HL-60 (cell line): ENCODE measurements at regions not wholly inside any gene's neighbourhood (a gene's known extent, or its start where the extent isn't known, plus 50 kb on each side); places are given as distances from the start of the nearest gene placed in this dataset.

Source experiments
- DNase-seq, 2 experiments: peaks; one replicate each; pipeline ENCODE4 v3.0.0-alpha.2; 2010 to 2020; ENCODE audit warnings: low read depth in 1 of 2, low spot score in 1 of 2
- H3K27ac ChIP-seq: fragments of 250-450 bp; sonication (Bioruptor Pico); replicated peaks from 2 replicates; pipeline ENCODE4 v1.5.1; 2020; ENCODE audit warnings: mild to moderate bottlenecking, moderate library complexity
- H3K27me3 ChIP-seq: fragments of 250-450 bp; sonication (Bioruptor Pico); 2 replicates; pipeline ENCODE4 v1.5.1; 2021; ENCODE audit warnings: mild to moderate bottlenecking, moderate library complexity; ENCODE audit not compliant: insufficient read depth, poor library complexity, severe bottlenecking
- H3K4me3 ChIP-seq: replicated peaks from 2 replicates; pipeline ENCODE4 v1.5.1; 2011; ENCODE audit warnings: mild to moderate bottlenecking, control low read depth, low read length; ENCODE audit not compliant: insufficient read depth
- GABPA ChIP-seq: IDR thresholded peaks from 2 replicates; pipeline ENCODE4 v1.6.1; 2012; ENCODE audit warnings: low read depth
- POLR2AphosphoS5 ChIP-seq: IDR thresholded peaks from 2 replicates; pipeline ENCODE4 v1.6.1; 2012; ENCODE audit warnings: low read depth
- SPI1 ChIP-seq: IDR thresholded peaks from 2 replicates; pipeline ENCODE4 v1.6.1; 2012; ENCODE audit warnings: low read depth, mild to moderate bottlenecking, borderline replicate concordance
- TF ChIP-seq, protein P1 (sequence below): IDR thresholded peaks from one replicate; pipeline ENCODE4 v1.5.1; 2011; ENCODE audit warnings: low read length, control low read depth, inconsistent platforms; ENCODE audit not compliant: insufficient read depth
- TF ChIP-seq, protein P2 (sequence below): IDR thresholded peaks from 2 replicates; pipeline ENCODE4 v1.6.1; 2012; ENCODE audit warnings: low read depth; ENCODE audit not compliant: insufficient replicate concordance

DNA sequence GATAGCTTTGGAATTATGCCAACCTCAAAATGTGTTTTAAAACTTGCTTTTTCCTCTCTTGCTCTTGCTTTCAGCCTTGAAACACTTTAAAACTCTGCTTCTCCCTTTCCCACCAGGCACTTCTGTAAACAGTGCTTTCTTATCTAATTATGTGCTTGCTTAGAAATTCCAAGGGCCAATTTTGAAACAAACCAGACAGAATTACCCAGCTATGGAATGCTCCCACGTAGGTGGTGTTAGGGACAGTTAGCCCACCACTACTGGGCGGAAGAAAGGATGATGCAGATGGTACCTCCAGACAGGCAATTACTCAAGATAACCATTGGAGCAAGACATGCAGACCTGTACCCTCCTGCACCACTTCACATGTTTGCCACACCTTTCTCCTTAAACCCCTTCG, 523.0 kb upstream of the PTPRD start:
- no peak overlapping the region for H3K4me3 ChIP-seq
- H3K27ac ChIP-seq, result no peak overlapping the region
- TF ChIP-seq POLR2AphosphoS5, result no peak
- TF ChIP-seq, protein P1, sequence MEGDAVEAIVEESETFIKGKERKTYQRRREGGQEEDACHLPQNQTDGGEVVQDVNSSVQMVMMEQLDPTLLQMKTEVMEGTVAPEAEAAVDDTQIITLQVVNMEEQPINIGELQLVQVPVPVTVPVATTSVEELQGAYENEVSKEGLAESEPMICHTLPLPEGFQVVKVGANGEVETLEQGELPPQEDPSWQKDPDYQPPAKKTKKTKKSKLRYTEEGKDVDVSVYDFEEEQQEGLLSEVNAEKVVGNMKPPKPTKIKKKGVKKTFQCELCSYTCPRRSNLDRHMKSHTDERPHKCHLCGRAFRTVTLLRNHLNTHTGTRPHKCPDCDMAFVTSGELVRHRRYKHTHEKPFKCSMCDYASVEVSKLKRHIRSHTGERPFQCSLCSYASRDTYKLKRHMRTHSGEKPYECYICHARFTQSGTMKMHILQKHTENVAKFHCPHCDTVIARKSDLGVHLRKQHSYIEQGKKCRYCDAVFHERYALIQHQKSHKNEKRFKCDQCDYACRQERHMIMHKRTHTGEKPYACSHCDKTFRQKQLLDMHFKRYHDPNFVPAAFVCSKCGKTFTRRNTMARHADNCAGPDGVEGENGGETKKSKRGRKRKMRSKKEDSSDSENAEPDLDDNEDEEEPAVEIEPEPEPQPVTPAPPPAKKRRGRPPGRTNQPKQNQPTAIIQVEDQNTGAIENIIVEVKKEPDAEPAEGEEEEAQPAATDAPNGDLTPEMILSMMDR, result no peak
- no peak for TF ChIP-seq SPI1
- no peak for TF ChIP-seq GABPA
- TF ChIP-seq, protein P2, sequence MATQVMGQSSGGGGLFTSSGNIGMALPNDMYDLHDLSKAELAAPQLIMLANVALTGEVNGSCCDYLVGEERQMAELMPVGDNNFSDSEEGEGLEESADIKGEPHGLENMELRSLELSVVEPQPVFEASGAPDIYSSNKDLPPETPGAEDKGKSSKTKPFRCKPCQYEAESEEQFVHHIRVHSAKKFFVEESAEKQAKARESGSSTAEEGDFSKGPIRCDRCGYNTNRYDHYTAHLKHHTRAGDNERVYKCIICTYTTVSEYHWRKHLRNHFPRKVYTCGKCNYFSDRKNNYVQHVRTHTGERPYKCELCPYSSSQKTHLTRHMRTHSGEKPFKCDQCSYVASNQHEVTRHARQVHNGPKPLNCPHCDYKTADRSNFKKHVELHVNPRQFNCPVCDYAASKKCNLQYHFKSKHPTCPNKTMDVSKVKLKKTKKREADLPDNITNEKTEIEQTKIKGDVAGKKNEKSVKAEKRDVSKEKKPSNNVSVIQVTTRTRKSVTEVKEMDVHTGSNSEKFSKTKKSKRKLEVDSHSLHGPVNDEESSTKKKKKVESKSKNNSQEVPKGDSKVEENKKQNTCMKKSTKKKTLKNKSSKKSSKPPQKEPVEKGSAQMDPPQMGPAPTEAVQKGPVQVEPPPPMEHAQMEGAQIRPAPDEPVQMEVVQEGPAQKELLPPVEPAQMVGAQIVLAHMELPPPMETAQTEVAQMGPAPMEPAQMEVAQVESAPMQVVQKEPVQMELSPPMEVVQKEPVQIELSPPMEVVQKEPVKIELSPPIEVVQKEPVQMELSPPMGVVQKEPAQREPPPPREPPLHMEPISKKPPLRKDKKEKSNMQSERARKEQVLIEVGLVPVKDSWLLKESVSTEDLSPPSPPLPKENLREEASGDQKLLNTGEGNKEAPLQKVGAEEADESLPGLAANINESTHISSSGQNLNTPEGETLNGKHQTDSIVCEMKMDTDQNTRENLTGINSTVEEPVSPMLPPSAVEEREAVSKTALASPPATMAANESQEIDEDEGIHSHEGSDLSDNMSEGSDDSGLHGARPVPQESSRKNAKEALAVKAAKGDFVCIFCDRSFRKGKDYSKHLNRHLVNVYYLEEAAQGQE, result no peak
- no peaks in the 10 kb centered on the region for H3K27me3 ChIP-seq
- DNase-seq, result no peak

DNA sequence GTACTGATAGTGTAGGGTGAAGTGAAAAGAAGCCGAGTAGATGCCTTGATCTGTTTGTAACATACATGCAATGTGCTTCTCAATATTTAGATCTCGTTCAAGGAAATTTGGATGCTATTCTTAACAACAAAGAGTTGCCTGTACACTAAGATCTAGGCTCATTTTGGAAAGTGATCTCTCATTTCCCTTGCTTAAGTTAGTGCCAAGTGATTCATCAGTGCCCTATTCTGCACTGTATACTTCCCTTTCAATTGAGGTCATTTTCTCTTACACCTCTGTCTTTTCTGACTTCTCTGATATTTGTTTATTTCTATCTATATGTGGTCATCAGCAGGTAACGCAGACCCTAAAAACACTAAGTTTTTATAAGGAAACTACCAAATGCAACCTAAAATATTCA, 528.6 kb upstream of the PTPRD start:
- H3K27ac ChIP-seq, result no peak overlapping the region
- H3K27me3 ChIP-seq, result no peaks in the 10 kb centered on the region
- DNase-seq, result no peak
- TF ChIP-seq SPI1 (no peak), POLR2AphosphoS5 (no peak), GABPA (no peak)
- TF ChIP-seq, protein P2, result no peak
- TF ChIP-seq, protein P1, result no peak
- no peak overlapping the region for H3K4me3 ChIP-seq

DNA sequence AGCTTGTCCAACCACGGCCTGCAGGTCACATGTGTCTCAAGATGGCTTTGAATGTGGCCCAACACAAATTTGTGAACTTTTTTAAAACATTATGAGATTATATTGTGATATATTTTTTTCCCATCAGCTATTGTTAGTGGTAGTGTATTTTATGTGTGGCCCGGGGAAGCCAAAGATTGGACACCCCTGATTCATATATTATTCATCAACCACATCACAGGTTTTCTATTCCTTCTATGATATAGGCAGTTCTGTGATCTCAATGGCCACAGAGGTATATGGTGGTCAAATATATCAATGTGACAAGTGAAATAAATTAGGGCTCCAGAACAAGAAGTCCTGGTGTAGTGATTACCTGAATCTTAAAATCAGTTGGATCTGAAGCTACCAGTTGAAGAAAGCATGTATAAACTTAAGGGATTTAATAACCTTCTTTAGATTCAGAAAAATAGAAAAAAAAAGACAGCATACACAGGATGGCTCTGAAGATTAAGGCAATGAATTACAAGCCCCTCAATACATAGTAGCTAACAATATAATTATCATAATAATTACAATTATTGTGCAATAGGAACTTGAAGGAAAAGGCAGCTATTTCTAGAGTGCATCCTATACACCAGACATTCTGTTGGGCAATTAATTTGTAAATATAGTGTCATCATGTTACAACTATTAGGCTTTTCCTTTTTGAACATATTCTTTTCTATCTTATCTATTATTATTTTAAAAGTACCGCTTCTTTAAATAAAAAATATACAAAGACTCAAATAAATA, 530.4 kb upstream of the PTPRD start:
- no peak for DNase-seq
- Histone ChIP-seq H3K27ac (no peak overlapping the region), H3K4me3 (no peak overlapping the region), H3K27me3 (no peaks in the 10 kb centered on the region)
- no peak for TF ChIP-seq POLR2AphosphoS5

DNA sequence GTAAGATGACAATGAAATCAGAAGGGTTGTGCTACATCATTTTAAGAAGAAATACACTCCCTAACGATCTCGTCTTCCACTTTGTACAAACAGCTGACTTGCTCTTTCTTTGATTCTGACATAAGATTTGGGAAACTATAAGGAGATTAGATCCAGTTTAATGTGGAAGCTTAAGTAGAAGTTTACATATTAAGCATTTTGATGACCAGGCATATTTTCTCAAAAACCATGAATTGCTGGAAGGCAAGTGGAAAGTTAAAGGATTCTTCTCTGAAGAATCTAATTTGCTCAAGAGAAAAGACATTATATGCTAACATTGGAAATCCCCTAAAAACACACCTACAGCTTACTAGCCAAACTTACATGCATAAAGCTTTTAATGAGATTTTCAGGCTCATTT, 531.9 kb upstream of the PTPRD start:
- H3K4me3 ChIP-seq, result no peak overlapping the region
- H3K27me3 ChIP-seq, result no peaks in the 10 kb centered on the region
- no peak for DNase-seq
- TF ChIP-seq POLR2AphosphoS5, result no peak
- no peak for TF ChIP-seq SPI1
- TF ChIP-seq GABPA, result no peak
- TF ChIP-seq, protein P2, result no peak
- TF ChIP-seq, protein P1, result no peak
- no peak overlapping the region for H3K27ac ChIP-seq
